Renal cortex interstitium (tissue), 11 donors: ENCODE measurements at regions not wholly inside any gene's neighbourhood (a gene's known extent, or its start where the extent isn't known, plus 50 kb on each side); places are given as distances from the start of the nearest gene placed in this dataset.
"Not testable (repeated sequence)": the region's sequence is repeated elsewhere in the genome, so short reads cannot be mapped to it uniquely, and the experiment has no call there.

ENCODE experiments used
- DNase-seq, 11 donors: peaks; one replicate each; pipeline ENCODE4 v3.0.0-alpha.2; 2013; ENCODE audit warnings: low read depth in 9 of 11, low spot score in 4 of 11; ENCODE audit errors: extremely low read depth in 1 of 11

DNA sequence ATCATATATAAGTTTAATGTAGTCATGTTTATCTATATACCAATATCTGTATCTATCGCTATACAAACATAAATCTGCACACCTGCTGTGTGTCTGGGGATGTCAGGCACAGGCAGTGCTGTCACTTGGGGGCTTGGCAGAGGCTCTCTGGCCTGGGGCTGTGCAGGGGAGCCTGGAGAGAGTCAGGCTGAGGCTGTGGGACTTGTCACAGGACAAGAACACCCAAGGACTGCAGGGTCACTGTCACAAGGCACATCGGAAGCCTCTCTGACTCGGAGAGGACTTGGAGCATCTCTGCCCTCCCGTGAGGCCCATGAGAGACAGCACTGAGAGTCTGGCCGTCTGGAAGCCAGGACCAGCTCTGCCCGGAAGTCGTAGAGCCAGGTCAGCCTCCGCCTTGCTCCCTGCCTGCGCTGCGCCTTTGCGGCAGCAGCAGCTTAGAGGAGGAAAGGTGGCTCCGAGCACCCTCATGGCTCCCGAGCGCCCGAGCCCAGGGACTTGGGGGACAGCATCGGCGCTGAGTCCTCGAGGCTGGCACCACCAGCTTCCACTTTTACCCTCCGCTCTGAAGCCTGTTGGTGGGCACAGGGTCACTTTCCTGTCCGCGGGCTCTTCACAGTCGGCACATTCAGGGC, 280.3 kb downstream of the NDUFA10 start:
- DNase-seq: no peak

DNA sequence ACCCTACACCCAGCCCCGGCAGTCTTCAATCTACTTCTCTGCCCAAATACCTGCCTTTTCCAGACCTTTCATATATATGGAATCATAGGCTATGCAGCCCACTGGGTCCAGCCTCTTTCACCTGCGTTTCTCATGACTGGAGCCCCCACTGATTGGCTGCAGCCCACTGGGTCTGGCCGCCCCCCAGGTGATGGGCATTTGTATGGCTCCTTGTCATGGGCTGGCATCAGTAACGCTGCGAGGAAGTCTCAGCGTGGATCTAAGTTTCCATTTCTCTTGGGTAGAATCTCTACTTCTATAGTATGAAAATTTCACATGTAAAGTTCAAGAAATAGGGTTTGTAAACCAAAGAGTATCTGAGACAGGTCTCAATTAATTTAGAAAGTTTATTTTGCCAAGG, 281.9 kb downstream of the NDUFA10 start:
- DNase-seq: no peak

DNA sequence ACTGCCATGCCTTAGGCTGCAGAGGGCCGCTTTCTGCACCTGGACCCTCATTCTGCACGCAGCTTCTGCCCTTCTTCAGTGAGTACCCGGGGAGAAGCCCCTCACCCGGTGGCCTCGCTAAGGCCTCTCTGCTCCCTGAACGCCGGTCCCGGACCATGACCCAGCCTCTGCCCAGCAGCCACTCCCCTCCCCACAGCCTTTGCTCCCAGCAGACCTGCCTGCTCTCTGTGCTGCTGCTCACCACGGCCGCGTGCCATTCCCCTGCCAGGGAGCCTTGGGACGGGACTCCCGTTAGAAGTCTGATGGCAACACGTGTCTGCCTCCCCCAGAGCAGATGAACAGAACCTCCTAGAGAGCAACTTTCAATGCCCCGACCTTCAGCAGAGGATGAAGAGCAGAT, 282.8 kb downstream of the NDUFA10 start:
- no peak for DNase-seq

DNA sequence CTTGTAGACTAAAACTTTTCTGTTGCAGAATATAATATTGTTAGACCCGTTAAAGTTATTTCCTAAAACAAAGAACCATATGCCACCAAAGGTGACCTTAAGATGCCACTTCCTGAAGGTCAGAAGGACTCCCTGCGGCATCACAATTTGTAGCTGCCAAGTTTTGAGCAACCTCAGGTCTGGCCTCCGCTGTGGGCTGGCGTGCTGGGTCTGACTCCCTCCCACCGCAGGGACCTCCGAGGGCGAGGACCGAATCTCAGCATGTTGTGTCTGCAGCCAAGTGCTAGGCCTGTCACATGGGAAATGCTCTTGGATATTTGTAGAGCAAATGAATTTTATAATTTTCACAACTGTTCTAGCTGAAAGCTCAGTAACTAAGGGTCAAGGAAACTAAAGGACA, 285.9 kb downstream of the NDUFA10 start:
- DNase-seq: no peak

DNA sequence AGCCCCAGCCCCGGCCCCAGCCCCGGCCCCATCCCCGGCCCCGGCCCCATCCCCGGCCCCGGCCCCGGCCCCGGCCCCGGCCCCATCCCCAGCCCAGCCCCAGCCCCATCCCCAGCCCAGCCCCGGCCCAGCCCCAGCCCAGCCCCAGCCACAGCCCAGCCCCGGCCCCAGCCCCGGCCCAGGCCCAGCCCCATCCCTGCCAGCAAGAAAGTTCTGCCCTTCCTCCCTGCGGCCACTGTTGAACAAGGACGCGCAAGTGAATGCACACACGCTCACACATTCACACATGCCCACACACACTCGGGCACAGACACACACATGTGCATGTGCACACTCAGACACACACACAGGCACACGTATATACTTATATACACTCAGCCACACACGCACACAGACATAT, 287.0 kb downstream of the NDUFA10 start:
- DNase-seq: no peak

DNA sequence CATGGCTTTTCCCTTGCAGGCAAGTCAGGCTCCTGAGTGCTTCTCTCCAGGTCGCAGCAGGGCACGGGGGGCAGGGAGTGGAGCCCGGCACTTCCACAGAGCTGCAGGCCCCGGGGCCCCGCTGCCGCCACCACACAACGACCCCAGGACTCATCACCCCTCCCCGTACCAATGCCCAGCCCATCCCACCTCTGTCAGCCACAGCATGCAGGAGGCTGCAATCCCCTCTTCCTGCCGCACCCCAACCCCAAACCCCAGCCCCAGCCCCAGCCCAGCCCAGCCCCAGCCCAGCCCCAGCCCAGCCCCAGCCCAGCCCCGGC, 288.0 kb downstream of the NDUFA10 start:
- DNase-seq: no peak

DNA sequence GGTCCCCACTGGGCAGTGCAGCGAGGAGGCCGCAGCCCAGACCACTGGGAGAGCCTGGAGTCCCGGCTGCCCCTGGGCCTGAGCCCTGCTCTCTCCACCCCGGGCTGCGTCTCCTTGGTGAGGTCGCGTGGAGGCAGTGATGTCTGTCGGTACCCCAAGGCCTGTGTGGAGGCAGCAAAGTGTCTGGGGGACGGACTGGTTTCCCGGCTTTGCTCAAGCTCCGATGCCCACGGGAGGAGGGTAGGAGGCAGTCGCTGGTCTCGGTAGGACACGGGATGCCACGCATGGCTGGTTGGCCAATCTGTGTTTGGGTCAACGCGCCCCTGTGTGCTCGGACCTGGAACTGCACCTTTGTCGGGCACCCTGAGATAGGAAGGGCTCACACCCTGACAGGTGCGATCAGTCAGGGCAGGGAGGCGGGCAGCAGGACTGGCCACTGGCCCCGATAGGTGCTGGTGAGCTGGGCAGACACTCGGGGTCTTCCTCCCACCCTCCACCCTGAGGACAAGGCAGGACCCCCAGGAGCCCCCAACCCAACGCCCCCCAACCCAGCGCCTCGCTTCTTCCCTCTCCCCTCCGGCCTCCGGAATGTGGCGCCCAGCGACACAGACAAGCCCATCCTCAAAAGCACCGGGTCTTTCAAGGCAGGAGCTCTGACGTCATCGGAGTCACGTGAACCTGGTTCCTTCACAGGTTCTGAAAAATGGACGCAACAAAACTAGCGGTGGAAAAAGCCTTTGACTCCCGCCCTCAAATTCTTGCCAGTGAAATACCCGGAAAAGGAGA, 288.6 kb downstream of the NDUFA10 start:
- DNase-seq: no peak

DNA sequence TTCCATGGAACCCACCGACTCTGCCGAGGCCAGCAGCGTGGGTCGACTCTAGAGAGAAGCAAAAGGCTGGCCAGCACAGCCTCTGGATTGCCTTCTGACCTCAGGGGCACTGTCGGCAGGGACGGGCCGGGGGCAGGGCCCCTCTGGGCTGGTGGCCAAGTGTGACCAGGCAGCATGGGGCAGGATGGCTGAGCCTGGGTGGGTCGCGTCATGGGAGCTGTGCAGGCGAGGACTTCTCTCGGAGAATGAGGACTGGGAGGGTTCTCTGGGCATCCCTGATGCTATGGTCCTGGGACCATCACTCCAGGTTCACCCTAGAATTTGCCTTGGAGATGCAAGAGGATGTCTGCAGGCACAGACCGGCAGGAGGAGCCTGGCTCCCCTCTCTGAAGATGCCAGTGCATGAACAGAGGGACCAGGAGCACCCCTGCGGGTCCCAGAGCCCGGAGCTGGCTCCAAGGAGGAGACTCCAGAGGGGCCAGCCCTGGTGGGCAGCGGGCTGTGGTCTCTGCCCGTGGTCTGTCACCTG, 289.2 kb downstream of the NDUFA10 start:
- no peak for DNase-seq

DNA sequence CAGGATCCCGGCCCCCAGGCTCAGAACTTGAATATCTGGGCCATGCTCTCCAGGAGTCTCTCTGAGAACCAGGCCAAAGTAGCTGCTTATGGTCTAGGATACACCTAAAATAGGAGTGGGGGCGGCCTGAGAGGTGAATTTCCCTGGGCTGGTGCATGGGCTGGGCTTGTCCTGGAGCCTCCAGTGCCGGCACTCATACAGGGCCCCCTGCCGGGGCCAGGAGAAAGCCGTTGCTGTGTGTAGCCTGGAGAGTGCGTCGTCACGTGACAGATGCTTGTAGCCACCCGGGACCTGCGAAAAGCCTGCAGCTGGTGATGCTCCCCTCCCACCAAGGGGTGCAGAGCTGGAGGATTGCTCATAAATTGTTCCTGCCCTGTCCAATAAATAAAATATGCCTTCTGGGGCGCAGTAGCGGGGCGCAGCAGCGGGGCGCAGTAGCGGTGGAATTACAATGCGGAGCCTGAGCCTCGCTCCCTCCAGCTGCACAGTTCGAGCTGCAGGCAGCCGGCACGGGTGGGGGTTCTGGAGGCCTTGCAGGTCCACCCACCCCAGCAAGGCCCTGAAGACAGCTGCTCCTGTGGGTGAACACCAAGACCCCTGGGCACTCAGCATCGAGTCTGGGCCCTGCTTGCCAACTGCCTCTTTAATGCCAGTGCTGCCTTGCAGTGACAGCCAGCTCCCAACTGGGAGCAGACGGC, 289.9 kb downstream of the NDUFA10 start:
- no peak for DNase-seq

DNA sequence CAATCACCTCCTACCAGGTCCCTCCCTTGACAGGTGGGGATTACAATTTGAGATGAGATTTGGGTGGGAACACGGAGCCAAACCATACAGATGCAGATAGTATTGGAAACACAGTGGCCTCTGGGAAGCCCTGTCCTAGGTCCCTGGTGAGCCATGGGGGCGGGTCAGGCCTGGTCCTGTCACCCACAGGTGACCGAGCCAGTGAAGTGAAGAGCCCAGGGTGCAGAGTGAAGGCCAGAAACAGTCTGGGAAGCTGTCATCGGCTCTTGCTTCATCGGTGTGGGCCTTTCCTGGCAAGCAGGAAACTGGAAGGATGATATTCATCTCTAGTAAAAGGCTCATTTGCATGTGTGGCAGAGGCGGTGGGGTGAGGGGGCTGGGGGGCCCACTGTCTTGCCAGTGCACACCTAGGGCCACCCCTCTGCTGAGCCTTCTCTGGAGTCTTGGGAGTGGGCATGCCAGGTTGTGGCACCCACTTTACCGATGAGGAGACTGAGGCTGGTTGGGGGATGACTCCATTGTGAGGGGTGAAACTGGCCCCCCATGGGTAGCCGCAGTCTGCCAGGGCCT, 290.6 kb downstream of the NDUFA10 start:
- no peak for DNase-seq

DNA sequence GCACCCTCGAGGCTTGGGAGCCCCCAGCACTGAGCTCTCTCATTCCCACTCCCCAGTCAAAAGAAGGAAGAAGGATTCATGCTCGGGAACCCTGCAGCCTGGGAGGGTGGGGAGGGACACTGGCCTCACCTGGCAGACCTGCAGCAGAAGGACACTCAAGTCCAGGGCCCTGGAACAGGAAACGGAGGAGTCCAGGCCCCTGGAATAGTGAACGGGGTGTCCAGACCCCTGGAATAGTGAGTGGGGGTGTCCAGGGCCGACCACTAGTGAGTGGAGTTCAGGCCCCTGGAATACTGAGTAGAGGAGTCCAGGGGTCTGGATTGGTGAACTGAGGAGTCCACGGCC, 292.5 kb downstream of the NDUFA10 start:
- DNase-seq: no peak

DNA sequence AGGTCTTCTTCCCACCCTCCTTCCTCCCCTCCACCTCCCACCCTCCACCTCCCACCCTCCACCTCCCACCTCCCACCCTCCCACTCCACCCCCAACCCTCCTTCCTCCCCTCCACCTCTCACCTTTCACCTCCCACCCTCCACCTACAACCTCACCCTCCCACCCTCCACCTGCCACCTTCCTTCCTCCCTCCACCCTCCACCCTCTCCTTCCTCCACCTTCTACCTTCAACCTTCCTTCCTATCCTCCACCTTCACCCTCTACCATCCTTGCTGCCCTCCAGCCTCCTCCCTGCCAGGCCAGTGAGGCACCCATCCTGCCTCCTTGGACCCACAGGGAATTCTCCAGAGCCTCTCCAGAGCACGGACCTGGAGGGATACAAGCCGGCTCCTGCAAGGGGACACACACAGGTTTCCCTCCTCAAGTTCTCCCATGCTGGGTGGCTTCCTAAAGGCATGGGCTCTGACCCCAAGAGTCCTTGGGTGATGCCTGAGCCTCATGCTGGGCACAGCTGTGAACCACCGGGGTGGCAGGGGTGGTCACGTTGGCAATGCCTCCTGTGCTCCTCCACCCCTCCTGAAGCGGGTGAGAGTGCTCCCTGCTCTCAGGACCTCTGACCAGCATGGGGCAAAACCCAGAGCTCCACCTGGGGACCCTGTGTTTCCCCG, 293.0 kb downstream of the NDUFA10 start:
- no peak for DNase-seq

DNA sequence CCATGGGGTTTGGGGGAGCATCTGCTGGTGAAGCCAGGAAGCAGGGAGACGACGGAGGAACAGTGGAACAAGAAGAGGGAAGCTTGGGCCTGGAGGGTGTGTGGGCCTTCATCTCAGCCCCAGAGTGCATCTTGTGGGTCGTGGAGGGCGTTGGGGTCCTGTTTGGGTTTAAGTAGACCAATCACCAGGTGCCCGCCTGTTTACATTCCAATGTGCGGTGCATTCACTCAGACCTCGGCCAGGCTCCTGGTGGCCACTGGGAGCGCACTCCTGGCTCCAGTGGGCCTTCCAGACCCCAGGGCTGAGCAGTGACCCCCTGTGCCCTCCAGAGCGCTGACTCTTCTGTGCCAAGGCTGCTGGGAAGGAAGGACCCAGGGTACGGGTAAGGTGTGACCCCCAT, 293.7 kb downstream of the NDUFA10 start:
- DNase-seq: no peak

DNA sequence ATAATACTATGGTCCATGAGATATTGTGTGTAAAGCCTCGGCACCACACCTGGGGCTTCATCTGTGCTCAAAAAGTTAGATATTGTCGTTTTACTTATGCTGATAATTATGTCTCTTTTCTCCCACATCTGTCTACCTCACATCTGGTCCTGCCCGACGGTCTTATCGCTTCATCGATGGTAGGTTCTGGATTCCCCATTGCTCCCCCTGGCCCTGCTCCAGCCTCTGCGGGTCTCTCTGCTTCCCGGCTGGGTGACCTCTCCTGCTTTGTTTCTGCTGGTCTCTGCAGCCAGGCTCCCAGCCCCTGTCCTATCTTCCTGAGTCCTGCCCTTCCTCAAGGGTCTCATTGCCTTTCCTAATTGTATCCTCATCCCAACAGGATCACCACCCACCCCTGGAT, 294.2 kb downstream of the NDUFA10 start:
- no peak for DNase-seq

DNA sequence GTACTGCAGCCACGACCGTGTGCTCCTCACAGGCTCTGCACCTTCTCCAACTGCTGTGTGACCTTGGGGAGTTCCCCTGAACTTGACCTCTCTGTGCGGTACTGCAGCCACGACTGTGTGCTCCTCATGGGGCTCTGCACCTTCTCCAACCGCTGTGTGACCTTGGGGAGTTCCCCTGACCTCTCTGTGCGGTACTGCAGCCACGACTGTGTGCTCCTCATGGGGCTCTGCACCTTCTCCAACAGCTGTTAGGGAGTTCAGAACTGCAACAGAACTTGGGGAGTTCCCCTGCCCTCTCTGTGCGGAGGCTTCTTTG, 294.6 kb downstream of the NDUFA10 start:
- DNase-seq: not testable (repeated sequence)

DNA sequence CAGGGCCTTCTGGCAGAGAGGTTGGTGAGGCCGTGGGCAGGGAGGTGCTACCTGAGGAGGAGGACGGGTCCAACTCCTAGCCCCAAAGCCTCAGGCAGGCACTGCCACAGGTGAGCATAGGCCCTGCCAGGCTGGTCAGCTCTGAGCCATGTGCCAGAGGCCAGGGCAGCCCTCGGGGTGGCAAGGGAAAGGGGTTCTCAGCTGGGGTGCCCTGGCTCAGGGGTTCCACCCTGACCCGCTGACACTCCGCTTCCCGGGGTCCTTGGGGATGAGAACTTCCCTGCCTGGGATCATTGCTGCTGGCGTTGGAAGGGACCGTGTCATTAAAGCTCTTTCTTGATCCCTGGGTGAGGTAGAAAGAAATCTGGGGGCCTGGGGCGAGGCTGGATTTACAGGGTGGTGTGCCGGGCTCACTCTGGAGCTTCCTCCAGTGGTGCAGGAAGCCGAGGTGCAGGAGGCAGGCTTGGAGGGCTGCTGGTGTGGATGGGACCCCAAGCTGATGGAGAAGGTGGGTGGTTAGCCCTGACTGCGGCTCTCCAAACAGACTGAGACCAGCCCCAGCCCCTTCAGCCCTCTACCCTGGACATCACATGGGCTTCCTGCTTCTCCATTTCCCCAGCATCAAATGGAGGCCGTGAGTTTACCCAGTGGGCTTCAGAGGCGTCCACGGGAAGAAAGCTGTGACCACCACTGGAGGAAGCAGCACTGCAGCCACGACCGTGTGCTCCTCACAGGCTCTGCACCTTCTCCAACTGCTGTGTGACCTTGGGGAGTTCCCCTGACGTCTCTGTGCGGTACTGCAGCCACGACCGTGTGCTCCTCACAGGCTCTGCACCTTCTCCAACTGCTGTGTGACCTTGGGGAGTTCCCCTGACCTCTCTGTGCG, 295.2 kb downstream of the NDUFA10 start:
- no peak for DNase-seq

DNA sequence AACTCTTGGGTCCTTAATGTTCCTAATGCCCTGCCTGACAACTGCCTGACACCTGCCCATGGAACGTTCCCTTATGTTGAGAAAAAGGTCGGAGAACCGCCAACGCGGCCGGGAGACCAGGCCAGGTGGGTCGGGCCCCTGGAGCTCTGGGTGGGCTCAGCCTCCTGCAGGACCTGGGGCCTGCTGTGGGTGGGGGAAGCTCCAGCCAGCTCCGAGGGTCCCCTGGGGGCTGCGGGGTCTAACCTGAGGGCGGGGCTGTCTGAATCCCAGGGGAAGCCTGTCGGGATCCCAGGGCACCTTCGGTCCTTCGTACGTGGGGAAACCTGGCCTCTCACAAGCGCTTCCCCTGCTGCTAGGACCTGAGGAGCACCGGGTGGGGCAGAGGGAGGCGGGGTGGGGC, 296.0 kb downstream of the NDUFA10 start:
- no peak for DNase-seq

DNA sequence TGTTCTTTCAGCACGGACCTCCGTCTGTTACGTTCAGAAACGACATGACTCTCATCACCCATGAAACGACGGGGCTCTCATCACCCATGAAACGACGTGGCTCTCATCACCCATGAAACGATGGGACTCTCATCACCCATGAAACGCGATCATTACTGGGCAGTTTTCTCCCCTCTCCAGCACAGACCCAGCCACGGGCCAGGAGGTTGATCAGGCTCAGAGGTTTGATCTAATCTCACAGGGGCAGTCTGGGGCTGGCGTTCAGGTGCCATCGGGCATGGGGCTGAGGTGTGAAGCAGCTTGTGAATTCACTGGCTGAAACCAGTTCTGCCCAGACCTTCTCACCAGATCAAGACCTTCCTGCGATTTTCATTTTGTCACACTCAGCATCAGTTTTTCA, 296.4 kb downstream of the NDUFA10 start:
- DNase-seq: no peak
